ENCODE measurements at regions not wholly inside any gene's neighbourhood (a gene's known extent, or its start where the extent isn't known, plus 50 kb on each side); places are given as distances from the start of the nearest gene placed in this dataset.
"Not testable (repeated sequence)": the region's sequence is repeated elsewhere in the genome, so short reads cannot be mapped to it uniquely, and the experiment has no call there.

DNA sequence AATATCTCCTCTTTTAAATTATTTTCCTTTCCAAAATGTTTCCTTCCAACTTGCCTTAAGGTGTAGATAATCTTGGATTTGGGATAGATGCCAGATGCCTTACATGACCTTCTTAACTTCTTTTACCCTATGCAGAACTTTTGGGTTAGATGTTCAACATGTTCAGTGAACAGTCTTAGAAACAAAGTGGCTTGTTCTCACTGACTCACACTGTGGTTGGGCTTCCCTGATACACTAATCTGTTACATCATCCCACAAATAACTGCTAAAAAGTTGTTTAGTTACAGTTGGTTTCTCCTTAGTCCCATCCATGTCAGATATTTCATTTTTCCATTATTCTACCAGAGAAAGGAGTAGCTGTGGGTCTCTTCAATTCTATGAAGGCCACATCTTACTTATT lies 2638.2 kb downstream of the PCDH9 start:
- no peak for DNase-seq

DNA sequence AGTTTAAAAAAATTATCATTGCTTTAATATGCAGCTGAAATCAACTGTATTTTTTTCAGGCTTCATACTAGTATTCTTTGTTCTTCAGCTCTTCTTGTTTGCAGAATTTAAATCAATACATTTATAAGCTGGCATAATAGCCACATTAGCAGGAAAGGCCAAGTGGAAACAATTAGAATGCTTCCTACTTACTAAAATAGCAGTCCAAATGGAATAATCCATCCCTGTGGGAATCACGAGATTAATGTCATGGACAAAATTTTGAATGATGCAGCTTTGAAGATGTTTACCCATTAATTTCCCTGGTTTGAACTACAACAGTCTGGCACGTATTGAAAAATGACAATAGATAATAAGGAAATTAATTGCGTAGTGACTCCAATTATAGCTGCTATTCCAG lies 2650.8 kb downstream of the PCDH9 start:
- DNase-seq = no peak

DNA sequence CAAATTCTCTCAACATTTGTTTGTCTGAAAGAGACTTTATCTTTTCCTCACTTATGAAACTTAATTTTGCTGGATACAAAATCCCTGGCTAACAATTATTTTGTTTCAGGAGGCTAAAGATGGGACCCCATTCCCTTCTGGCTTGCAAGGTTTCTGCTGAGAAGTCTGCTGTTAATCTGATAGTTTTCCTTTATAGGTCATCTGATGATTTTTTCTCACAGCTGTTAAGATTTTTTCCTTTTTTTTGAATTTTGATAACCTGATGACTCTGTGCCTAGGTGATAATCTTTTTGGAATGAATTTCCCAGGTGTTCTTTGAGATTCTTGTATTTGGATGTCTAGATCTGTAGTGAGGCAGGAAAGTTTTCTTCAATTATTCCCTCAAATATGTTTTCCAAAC lies 2661.4 kb downstream of the PCDH9 start:
- DNase-seq = no peak

DNA sequence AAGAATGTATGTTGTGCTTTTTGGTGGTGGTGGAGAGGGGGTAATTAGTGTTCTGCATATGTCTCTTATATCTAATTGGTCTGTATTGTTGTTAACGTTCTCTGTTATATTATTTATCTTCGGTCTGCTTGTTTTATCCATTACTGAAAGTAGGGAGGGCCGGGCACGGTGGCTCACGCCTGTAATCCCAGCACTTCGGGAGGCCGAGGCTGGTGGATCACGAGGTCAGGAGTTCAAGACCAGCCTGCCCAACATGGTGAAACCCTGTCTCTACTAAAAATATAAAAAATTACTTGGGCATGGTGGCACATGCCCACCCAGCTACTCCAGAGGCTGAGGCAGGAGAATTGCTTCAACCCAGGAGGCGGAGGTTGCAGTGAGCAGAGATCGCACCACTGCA lies 2672.1 kb downstream of the PCDH9 start:
- not testable (repeated sequence) for DNase-seq

DNA sequence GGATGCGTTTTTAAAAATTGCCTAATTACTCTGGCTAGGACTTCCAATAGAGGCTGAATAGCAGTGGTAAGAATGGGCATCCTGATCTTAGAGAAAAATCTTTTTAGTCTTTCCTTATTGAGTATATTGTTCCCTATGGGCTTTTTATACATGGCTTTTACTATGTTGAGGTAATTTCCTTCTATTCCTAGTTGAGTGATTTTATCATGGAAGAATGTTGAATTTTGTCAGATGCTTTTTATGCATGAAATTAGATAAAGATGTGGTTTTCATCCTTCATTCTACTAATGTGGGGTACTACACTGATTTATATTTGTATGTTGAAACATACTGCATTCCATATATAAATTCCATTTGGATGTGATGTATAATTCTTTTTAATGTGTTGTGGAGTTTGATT lies 2673.8 kb downstream of the PCDH9 start:
- no peak for DNase-seq

DNA sequence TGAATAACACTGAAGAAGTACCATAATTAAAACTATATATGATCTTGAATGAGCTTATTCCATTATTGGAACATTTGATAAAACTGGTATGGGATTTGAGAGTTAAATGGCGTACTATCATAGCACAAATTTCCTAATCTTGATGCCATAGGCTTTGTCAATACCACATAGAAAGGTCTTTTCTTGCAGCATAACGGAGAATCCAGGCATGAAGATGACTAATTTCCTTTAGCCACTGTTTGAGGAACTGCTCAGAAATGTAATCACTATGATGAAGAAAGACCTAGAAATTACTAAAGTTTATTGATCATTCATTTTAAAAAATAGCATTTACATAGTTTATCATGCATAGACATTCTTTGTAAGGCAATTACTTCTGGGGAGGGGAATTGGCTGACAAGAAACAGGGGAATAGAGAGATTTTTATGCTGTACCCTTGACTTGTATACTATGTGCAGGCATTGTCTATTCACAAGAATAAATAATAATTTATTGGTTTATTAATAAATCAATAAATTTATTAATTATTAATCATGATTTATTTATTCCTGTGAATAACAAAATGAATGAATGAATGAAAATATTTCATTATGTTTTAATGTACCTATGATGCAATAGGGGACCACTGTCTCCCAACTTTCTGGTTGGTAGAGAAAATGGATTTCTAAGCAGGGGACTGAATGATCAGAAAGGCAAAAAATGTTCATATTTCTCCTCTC lies 2676.6 kb downstream of the PCDH9 start:
- DNase-seq = no peak

DNA sequence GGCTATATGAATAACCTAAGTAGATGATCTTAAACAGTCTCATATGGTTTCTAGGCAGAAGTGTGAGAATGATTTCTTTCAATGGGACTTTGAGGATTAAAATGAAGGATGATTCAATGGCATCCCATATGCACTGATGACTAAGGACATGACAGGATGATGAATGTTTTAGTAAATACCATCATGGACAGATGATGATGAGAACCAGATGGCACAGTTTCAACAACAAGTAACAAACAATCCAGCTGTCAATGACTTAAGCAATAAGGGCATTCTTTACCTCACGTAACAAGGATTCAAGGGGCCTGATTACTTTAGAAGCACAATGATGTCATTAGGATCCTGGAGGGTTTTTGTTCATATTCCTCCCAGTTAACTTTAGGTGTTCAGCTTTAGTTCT lies 2678.4 kb downstream of the PCDH9 start:
- no peak for DNase-seq

DNA sequence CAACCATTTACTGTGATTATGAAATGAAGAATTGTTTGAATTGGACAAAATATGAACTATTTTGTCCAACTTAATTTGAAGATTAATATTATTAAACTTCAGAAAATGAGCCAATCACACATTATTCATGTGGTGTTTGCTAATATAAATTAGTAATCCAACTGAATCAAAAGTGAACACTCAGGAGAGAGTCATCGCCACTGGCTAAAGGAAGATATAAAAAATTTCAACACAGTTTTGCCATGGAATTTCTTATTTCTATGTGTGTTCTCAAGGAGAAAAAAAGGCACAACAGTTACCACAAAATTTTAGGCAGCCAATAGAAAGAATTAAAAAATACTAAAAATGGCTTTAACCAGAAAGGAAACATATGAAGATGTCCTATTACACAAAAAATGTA lies 2683.8 kb downstream of the PCDH9 start:
- DNase-seq = no peak

DNA sequence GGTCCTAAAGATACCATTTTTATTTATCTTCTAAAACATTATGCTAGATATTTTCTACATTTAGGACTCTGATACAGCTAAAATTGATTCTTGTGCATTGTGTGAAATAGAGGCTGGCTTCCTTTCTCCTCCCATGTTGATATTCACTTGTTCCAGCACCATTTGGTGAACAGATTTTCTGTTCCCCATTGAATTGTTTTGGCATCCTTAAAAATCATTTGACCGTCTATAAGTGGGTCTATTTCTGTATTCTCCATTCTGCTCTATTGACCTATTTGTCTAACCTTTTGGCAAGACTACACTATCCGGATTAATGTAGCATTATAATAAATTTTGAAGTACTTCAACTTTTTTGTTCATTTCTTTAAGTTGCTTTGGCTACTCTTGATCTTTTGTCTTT lies 2689.2 kb downstream of the PCDH9 start:
- DNase-seq = no peak

DNA sequence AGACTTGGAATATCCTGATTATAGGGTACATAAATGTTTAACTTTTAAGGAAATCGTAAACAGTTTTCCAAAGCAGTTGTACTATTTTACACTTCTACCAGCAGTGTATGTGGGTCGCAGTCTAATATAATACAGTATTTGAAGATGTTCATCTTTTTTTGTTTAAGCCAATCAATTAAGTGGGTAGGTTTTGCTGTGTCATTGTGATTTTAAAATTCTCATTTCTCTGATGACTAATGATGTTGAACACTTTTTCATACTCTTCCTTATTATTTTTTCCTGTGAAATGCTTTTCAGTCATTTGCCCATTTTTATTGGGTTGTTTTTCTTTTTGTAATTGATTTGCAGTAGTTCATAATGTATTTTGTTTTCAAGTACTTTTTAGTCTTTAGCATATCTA lies 2689.7 kb downstream of the PCDH9 start:
- DNase-seq = no peak

DNA sequence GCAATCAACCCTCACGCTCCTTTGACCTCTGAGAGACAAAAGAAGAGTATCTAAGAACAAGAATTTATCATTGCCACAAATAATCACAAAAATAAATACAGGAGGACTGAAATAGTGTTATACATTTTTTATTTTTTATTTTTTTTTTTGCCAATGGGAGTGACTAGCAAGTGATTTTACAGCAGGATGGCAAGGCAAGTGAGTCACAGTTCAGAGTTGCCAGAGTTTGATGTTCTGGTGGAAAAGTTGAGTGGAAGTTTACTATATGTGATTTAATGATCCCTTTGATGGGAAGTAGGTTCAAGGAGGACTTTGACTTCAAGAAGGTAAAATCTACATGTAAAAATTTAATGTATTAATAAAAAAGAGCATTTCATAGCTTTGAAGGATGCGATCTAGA lies 2691.4 kb downstream of the PCDH9 start:
- DNase-seq = no peak

DNA sequence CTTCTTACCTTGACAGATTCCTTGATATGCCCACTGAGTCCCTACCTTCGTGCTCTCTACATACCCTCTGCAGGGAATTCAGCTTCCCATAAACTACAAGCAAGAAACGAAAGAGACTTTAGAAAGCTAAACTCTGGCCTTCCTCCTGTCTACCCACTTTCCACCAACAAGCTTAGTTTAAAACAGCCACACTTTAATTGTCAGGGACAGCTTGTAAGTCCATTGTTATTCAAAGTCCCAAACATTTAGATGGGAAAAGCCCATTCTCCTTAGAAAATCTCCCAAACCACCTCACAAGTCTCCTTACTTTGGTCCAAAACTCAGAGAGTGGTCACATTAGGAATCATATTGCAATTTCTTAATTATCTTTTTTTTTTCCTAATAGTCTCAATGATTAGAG lies 2695.8 kb downstream of the PCDH9 start:
- DNase-seq = no peak

DNA sequence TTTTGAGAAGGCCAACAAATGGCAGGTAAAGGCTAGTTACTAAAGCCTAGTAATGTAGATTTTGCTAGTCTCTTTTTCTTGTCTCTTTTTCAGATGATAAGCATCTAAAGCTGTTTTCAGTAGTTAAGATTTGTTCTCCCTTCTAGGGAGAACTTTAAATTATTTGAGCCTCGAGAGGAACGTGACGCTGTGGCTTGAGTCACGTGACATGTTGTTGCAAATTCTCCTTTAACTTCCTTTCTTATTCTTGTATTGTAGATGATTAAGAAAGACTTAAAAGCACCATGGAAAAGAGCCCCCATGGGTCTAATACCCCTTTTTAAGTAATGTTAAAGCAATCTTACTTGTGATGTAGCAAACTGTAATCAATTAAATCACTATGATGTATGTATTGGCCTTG lies 2698.7 kb downstream of the PCDH9 start:
- no peak for DNase-seq

DNA sequence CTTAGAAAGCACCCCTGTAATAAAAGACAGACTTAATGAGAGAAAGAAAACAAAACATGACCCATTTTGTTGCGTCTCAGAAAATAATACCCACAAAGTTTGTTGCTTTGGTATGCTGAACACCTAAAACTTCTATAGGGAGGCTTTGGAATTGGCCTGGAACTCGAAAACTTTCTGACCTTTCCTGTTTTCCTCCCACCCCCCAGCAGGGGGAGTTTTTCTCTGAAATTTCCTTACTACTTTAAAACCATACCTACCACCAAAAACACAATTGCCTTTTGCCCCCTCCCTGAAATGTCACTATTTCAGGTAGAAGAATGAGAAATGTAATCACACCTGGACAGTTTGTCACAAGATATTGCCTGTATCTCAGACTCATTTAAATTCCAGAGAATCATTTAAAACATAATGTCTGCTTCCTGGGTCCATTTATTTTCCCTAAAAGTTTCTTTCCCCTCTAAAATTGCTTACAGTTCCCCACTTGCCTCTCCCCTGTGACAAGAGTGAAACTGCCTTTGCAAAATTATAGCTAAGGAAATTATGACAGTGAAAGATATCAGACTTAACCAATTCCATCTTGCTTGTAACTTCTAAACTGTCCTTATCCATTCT lies 2700.2 kb downstream of the PCDH9 start:
- no peak for DNase-seq

DNA sequence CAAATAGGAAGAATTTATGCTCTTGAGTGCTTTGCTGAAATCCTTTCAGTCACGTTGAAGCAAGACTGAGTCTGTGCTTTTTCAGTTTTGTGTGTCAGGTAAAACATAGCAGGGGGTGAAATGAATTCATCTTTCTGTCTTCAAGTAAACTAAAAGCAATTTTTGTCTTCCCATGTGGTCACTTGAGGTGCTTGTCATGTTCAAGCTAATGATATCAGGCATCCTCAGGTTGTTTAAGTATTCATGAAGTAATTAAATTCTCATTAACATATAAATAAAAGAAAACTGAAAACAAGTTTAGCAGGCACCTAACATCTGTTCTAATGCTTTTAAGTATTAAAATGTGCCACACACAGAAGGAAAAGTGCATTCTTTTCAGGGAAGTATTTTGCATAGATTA lies 2701.3 kb downstream of the PCDH9 start:
- DNase-seq = no peak

DNA sequence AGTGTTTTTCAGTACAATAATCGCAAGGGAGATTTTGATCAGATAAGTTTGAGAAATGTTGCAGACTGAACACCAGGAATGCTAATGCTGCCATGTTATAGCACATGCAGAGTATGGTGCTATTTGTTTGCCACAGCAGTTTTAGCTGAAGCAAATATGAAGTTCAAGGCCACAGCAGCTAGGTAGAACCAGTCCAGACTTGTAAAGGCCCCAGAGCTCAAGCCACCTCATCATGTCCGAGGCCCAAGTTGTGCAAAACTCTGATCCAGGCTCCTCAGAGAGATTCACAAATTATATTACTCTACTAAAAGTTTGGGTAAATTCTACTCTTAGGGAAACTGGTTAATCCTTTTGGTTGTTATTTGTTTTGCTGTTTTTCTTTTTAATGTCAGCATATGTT lies 2702.6 kb downstream of the PCDH9 start:
- DNase-seq = no peak

DNA sequence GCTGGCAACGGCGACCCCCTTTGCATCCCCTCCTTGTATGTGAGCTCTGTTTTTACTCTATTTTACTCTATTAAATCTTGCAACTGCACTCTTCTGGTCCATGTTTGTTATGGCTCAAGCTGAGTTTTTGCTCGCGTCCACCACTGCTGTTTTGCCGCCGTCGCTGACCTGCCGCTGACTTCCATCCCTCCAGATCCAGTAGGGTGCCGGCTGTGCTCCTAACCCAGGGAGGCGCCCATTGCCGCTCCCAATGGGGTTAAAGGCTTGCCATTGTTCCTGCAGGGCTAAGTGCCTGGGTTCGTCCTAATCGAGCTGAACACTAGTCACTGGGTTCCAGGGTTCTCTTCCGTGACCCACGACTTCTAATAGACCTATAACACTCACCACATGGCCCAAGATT lies 2704.4 kb downstream of the PCDH9 start:
- DNase-seq = no peak

DNA sequence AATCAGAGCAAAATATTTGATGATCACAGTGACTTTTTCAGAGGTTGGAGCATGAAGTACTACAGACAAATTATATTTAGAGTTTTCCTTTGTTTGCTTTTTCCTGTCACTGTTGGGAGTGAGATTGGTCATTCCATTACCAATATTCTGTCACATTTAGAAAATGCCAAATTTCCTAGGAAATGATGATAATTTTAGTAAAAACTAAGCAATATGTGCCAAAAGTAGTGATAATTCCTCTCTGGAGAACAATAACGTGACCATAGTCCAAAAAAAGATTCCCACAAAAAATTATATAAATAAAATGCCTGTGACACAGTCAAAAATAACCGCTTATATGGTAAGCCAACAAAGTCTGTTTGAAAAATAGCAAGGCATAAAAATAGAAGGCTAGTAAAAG lies 2719.4 kb downstream of the PCDH9 start:
- no peak for DNase-seq

DNA sequence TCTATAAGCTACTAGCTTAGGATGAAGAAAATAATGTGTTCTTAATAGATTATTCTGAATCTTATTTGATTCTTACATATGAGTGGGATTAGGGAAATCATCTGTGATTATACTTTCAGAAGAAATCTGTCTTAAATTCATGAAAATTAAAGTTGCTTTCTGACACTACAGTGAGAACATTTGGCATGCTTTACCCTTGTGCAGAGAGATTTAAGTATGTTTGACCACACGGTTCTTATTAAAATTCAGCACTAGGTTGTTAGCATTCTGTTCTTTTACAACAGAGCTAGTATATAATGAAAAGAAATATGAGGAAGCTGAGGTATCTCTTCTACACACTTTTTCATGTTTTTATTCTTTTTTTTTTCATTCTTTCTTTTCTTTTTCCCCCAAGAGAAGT lies 2723.9 kb downstream of the PCDH9 start:
- no peak for DNase-seq

DNA sequence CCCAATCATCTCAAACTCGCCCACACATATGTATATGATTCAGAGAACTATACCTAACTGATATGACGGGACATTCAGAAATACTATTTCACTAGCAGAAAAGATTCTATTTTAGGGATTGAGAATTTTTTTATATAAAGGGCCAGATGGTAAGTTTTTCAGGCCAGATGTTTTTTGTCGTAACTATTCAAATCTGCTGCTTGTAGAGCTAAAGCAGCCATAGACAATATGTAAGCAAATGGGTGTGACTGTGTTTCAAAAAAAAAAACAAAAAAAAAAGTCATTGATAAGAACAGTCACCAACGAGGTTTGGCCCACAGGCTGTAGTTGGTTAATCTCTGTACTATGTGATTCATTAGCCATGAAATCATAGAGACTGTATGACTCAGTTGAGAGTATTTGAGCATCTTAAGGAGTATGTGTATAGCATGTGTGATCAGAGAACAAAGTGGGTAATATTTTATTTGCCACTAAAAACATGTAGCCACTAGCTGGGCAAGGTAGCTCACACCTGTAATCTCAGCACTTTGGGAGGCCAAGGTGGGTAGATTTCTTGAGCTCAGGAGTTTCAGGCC lies 2724.7 kb downstream of the PCDH9 start:
- no peak for DNase-seq

DNA sequence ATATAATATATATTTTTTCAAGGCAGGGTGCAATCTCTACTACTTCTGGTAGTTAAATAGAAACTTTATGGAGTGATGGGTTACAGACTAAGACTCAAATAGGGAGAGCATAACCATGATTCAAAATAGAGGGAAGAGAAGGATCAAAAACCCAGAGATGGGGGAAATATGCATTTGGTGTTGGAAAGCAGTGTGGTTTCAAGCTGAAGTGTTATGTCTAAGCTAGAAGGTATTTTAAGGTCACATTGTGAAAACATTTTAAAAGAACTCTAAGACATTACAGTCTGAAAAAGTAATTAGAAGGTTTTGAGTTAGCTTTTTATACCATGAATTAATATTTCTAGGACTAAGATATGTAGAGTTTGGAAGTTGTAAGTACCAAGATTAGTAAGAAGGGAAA lies 2741.4 kb downstream of the PCDH9 start:
- DNase-seq = no peak

DNA sequence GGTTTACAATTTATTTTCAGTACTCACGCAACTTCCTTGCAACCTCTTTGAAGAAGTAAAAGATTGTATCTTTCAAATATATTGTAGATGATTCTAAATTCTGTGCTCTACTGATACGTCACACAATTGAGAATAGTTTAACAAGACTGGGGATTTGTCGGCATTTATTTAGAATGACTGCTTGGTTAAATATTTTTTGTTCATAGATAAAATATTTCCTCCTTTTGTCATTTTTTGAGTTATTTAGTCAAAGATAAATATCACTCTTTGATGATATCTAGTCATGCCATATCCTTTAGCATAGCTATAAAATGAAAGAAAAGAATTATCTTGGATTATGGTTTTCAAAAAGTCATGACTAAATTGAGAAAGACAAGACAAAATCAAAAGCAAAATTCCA lies 2747.8 kb downstream of the PCDH9 start:
- DNase-seq = no peak

DNA sequence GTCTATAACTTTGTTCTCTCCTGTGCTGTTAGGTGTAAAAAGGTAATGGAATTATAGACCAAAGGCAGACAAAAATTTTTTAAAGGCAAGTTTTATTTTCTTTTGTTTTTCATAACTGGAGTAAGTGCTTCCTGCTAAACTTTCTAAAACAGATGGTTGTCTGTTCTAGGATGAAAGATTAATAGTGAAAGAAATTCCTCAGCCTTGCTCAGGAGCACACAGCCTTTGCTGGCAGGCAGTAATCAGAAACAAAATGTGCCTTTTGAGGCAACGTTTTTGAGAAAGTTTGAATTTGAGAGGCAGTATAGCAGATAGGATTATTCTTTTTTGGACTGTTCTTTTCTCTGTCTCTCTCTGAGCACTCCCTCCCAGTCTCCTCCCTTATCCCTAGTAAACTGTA lies 2749.5 kb downstream of the PCDH9 start:
- DNase-seq = no peak

DNA sequence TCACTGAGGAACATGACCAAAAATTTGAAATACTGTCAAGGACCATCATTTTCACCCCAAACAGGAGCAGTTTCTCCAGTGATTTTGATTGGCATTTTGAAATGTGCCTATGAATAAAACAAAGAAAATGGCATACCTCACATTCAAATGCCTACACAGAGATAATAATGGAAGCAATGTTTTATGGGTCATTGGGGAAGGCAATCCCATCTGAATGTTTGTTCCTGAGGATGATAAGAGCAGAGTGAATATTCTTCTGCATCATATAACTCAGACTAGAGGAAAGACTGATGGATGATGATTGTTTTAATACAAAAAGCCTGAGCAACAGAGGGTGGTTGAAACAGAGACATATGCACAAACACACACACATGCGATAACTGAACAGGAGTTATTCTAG lies 2749.9 kb downstream of the PCDH9 start:
- no peak for DNase-seq

DNA sequence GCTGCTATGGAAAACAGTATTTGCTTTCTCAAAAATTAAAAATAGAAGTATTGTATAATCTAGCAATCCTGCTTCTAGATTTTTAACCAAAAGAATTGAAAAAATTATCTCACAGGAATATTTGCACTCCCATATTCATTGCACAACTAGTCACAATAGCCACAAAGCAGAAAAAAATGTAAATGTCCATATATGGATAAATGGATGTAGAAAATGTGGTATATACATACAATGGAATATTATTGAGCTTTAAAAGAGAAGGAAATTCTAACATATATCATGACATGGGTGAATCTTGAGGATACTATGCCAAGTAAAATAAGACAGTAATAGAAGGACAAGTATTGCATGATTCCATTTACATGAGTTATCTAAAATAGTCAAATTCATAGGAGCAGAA lies 2753.0 kb downstream of the PCDH9 start:
- no peak for DNase-seq

Measured in NCI-H1694 (cell line).